Transverse colon (tissue), 4 donors: ENCODE measurements at regions not wholly inside any gene's neighbourhood (a gene's known extent, or its start where the extent isn't known, plus 50 kb on each side); places are given as distances from the start of the nearest gene placed in this dataset.

Experiments used
- CTCF ChIP-seq, 5 experiments: fragments of 200-600 bp in 3 of 5; fragments of 450-650 bp in 2 of 5; sonication (generic) in 3 of 5; IDR thresholded peaks; 1 replicate in 2 of 5; 2 replicates in 3 of 5; pipeline ENCODE4 v1.5.1; 2016 to 2017; ENCODE audit warnings: antibody characterized with exemption in 5 of 5, inconsistent platforms in 3 of 5, mild to moderate bottlenecking in 2 of 5, moderate library complexity in 1 of 5
- POLR2A ChIP-seq: fragments of 450-650 bp; IDR thresholded peaks from one replicate; pipeline ENCODE4 v1.6.1; 2016; ENCODE audit warnings: antibody characterized with exemption, mild to moderate bottlenecking, moderate library complexity
- POLR2AphosphoS5 ChIP-seq, 3 donors: sonication (generic); formaldehyde crosslinking; IDR thresholded peaks; one replicate each; pipeline ENCODE4 v1.6.1; 2016; ENCODE audit warnings: antibody characterized with exemption in 3 of 3

- TF ChIP-seq POLR2AphosphoS5 (IDR thresholded peaks at IDR 0.05): no peak
- no peak for TF ChIP-seq CTCF (IDR thresholded peaks at IDR 0.05)
- no peak for TF ChIP-seq POLR2A
These were observed 545.7 kb downstream of the OMA1 start for GRCh38 chr1:58000821-58001220.
